22Rv1 (cell line): ENCODE measurements at regions not wholly inside any gene's neighbourhood (a gene's known extent, or its start where the extent isn't known, plus 50 kb on each side); places are given as distances from the start of the nearest gene placed in this dataset.

Experiments used
- H3K27ac ChIP-seq: fragments of 450-650 bp; 2 replicates; pipeline ENCODE4 v1.5.1; 2017
- ZFX ChIP-seq: fragments of 450-650 bp; IDR thresholded peaks from 2 replicates; pipeline ENCODE4 v1.6.1; 2017; ENCODE audit warnings: antibody characterized with exemption, borderline replicate concordance
- TF ChIP-seq, protein P1 (sequence below): fragments of 450-650 bp; IDR thresholded peaks from 2 replicates; pipeline ENCODE4 v1.5.1; 2017; ENCODE audit warnings: mild to moderate bottlenecking

DNA sequence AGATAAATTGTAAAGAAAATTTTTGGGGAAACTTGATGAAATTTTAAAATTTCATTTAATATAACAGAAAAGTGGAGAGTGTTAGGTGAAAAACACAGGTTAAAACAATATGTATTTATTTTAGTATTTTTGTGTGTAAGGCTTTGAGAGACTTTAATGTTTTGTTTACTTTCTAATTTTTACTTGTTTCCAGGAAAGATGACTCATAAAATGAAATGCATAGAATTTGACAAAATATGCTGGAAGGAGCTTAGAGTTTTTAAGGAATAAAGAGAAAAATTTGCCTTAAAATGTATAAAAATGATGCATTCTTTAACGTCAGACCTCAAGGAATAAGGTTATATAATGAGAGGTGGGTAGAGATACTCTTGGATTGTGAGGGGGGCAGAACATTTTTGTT, 1205.1 kb upstream of the CNTN5 start:
- TF ChIP-seq, protein P1, sequence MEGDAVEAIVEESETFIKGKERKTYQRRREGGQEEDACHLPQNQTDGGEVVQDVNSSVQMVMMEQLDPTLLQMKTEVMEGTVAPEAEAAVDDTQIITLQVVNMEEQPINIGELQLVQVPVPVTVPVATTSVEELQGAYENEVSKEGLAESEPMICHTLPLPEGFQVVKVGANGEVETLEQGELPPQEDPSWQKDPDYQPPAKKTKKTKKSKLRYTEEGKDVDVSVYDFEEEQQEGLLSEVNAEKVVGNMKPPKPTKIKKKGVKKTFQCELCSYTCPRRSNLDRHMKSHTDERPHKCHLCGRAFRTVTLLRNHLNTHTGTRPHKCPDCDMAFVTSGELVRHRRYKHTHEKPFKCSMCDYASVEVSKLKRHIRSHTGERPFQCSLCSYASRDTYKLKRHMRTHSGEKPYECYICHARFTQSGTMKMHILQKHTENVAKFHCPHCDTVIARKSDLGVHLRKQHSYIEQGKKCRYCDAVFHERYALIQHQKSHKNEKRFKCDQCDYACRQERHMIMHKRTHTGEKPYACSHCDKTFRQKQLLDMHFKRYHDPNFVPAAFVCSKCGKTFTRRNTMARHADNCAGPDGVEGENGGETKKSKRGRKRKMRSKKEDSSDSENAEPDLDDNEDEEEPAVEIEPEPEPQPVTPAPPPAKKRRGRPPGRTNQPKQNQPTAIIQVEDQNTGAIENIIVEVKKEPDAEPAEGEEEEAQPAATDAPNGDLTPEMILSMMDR, result no peak
- no peak for TF ChIP-seq ZFX
- H3K27ac ChIP-seq, result no peak overlapping the region

DNA sequence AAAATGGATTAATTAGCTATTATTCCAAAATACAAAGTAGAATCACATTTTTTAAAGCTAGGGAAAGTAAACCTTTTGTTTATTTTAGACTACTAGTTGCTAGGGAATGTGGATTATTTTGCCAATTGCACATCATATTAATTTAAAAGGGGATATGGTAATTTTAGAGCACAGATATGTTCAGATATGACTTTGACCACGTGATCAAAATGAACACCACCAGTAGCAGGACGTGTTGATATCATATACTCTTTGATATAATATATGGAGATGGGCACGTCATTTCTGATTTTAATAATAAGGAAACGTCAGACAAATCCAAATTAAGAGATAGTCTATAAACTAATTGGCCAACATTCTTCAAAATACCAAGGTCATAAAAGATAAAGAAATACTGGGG, 1188.3 kb upstream of the CNTN5 start:
- TF ChIP-seq, protein P1, result no peak
- TF ChIP-seq ZFX, result no peak
- H3K27ac ChIP-seq, result no peak overlapping the region

DNA sequence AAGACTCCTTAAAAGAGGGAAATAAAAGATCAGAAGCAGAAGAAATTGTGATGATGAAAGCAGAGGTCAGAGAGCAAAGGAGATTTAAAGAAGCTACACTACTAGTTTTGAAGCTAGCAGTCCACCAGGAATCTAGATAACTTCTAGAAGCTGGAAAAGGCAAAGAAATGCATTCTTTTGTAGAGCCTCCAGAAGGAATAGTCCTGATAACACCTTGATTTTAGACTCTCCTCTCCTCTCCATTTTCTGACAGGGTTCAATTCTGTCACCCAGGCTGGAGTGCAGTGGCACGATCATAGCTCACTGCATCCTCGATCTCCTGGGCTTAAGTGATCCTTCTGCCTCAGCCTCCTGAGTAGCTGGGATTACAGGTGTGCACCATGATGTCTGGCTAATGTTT, 1187.3 kb upstream of the CNTN5 start:
- H3K27ac ChIP-seq, result no peak overlapping the region
- TF ChIP-seq, protein P1, result no peak
- TF ChIP-seq ZFX, result no peak

DNA sequence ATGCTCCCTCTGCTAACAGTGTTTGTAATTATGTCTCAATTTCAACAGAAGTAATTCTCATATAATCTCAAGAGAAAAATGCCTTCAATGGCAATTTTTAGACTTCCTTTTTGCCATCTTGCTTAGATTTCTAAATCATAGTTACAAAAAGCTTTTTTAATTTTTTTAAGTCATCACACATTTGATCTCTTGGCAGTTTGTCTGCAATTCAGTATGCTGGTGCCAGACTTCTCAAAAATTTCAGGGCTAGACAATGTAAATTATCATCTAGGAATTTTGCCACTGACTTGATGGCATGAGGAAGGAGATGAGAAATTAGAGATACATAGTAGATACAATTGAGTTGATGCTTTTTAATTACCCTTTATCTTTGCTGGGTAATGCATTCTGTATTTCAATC, 1176.7 kb upstream of the CNTN5 start:
- no peak overlapping the region for H3K27ac ChIP-seq
- TF ChIP-seq, protein P1, result no peak
- no peak for TF ChIP-seq ZFX

DNA sequence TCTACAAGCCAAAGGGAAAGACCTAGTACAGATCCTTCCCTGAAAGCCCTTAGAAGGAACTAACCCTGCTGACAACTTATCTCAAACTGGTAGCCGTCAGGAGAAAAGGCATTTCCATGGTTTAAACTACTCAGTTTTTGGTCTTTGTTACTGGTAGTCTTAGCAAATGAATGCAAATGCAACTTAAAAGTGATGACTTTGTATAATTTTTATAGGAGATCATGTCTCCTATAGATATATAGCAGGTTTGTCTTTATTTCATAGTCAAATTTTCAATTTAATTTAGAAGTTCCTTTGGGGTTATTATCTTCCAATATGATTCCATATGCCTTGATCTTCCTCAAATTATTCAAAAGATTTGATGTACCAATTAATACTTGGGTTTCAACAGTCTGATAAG, 1173.0 kb upstream of the CNTN5 start:
- no peak overlapping the region for H3K27ac ChIP-seq
- TF ChIP-seq ZFX, result no peak
- TF ChIP-seq, protein P1, result no peak

DNA sequence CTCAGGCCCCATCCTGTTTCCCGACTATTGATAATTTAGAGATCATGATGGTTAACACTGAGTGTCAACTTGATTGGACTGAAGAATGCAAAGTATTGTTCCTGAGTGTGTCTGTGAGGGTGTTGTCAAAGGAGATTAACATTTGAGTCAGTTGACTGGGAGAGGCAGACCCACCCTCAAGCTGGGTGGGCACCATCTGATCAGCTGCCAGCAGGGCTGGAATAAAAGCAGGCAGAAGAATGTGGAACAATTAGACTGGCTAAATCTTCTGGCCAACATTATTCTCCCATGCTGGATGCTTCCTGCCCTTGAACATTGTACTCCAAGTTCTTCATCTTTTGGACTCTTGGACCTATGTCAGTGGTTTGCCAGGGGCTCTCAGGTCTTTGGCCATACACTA, 1170.0 kb upstream of the CNTN5 start:
- TF ChIP-seq, protein P1, result no peak
- TF ChIP-seq ZFX, result no peak
- no peak overlapping the region for H3K27ac ChIP-seq

DNA sequence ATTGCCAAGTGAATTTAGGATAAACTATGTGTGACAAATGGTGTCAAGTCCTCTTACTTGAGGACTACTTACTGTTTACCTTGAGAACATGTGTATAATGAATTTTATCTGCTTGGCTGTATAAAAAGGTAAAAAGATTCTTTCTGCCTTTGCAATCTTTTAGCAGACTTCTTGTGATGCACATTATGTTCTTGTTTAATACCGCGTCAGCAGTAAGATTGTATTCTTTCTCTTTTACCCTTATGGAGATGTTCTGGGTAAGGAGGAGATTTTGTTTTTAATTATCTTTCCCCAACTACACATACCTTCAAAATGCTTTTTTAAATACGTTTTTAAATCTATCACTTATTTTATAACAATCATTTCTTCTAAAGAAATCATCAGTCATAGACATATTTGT, 1166.4 kb upstream of the CNTN5 start:
- no peak overlapping the region for H3K27ac ChIP-seq
- TF ChIP-seq, protein P1, result no peak
- TF ChIP-seq ZFX, result no peak
